ENCODE measurements at regions not wholly inside any gene's neighbourhood (a gene's known extent, or its start where the extent isn't known, plus 50 kb on each side); places are given as distances from the start of the nearest gene placed in this dataset.

GRCh38 chr20:48324744-48325143 is 503.1 kb downstream of the PREX1 start:
- no peak for DNase-seq

GRCh38 chr20:48321271-48321670 is 506.5 kb downstream of the PREX1 start:
- DNase-seq, result no peak

GRCh38 chr20:48319943-48320584 is 507.7 kb downstream of the PREX1 start:
- DNase-seq, result no peak

GRCh38 chr20:48317578-48317977 is 510.2 kb downstream of the PREX1 start:
- DNase-seq, result no peak

GRCh38 chr20:48314925-48315592 is 512.7 kb downstream of the PREX1 start:
- no peak for DNase-seq

GRCh38 chr20:48313324-48313723 is 514.5 kb downstream of the PREX1 start:
- DNase-seq, result no peak

GRCh38 chr20:48311956-48312355 is 515.8 kb downstream of the PREX1 start:
- DNase-seq, result no peak

GRCh38 chr20:48310305-48310704 is 517.5 kb downstream of the PREX1 start:
- no peak for DNase-seq

- DNase-seq, result no peak
Measured at GRCh38 chr20:48309293-48309692, 518.5 kb downstream of the PREX1 start.

- no peak for DNase-seq
Measured at GRCh38 chr20:48308882-48309281, 518.9 kb downstream of the PREX1 start.

GRCh38 chr20:48308232-48308781 is 519.5 kb downstream of the PREX1 start:
- no peak for DNase-seq

- no peak for DNase-seq
Measured at GRCh38 chr20:48307277-48307676, 520.5 kb downstream of the PREX1 start.

- DNase-seq, result no peak
Measured at GRCh38 chr20:48302844-48303542, 517.7 kb upstream of the SULF2 start.

GRCh38 chr20:48302149-48302548 is 516.9 kb upstream of the SULF2 start:
- DNase-seq, result no peak

GRCh38 chr20:48301189-48301588 is 515.9 kb upstream of the SULF2 start:
- no peak for DNase-seq

GRCh38 chr20:48300529-48300928 is 515.2 kb upstream of the SULF2 start:
- no peak for DNase-seq

- DNase-seq, result no peak
Measured at GRCh38 chr20:48298851-48299484, 513.7 kb upstream of the SULF2 start.

GRCh38 chr20:48298433-48298832 is 513.2 kb upstream of the SULF2 start:
- DNase-seq, result no peak

GRCh38 chr20:48295966-48296421 is 510.7 kb upstream of the SULF2 start:
- DNase-seq, result no peak

- no peak for DNase-seq
Measured at GRCh38 chr20:48295445-48295903, 510.2 kb upstream of the SULF2 start.

- DNase-seq, result no peak
Measured at GRCh38 chr20:48294942-48295341, 509.7 kb upstream of the SULF2 start.

GRCh38 chr20:48294196-48294595 is 508.9 kb upstream of the SULF2 start:
- no peak for DNase-seq

GRCh38 chr20:48293671-48294070 is 508.4 kb upstream of the SULF2 start:
- DNase-seq, result no peak
